ENCODE measurements at regions not wholly inside any gene's neighbourhood (a gene's known extent, or its start where the extent isn't known, plus 50 kb on each side); places are given as distances from the start of the nearest gene placed in this dataset.

GRCh38 chr15:35602836-35603235, 56.9 kb upstream of the DPH6 start:
- Histone ChIP-seq H2BK15ac (ENCODE audit: low read depth, low read length) (no peak overlapping the region), H3K9ac (ENCODE audit: extremely low read depth, insufficient read length, low read length) (no peak overlapping the region), H3K4ac (ENCODE audit: low read depth, low read length) (no peak overlapping the region), H2BK20ac (ENCODE audit: low read depth, low read length, poor library complexity, severe bottlenecking) (no peak overlapping the region), H3K14ac (ENCODE audit: insufficient read depth, low read length) (no peak overlapping the region), H3K23ac (ENCODE audit: insufficient read length, low read depth, low read length) (no peak overlapping the region), H3K23me2 (ENCODE audit: insufficient read length, low read depth, low read length, poor library complexity, severe bottlenecking) (no peaks in the 10 kb centered on the region), H3K4me1 (ENCODE audit: insufficient read depth, low read length) (no peaks in the 10 kb centered on the region), H3T11ph (ENCODE audit: low read length) (no peak overlapping the region), H4K5ac (ENCODE audit: insufficient read length, low read depth, low read length) (no peak overlapping the region), H3K79me1 (ENCODE audit: insufficient read depth, low read depth, low read length, poor library complexity, severe bottlenecking) (no peaks in the 10 kb centered on the region), H3K56ac (ENCODE audit: insufficient read length, low read depth, low read length) (no peak overlapping the region), H3K27ac (ENCODE audit: insufficient read length, low read depth, low read length) (no peak overlapping the region), H2BK12ac (ENCODE audit: insufficient read length, low read depth, low read length) (no peak overlapping the region), H4K8ac (replicated peaks; ENCODE audit: insufficient read length, low read depth, low read length) (no peak overlapping the region), H3K79me2 (ENCODE audit: insufficient read depth, low read length) (no peaks in the 10 kb centered on the region), H3K18ac (ENCODE audit: insufficient read length, low read depth, low read length) (no peak overlapping the region), H2AFZ (ENCODE audit: low read length) (no peak overlapping the region), H3K9me3 (ENCODE audit: control insufficient read depth, low read depth, low read length) (no peaks in the 10 kb centered on the region), H4K20me1 (ENCODE audit: control insufficient read depth, insufficient read depth, insufficient read length) (no peaks in the 10 kb centered on the region), H2BK120ac (ENCODE audit: low read depth, low read length, poor library complexity, severe bottlenecking) (no peak overlapping the region), H2AK5ac (ENCODE audit: insufficient read length, low read length) (no peak overlapping the region), H3K27me3 (ENCODE audit: insufficient read depth, low read length) (no peaks in the 10 kb centered on the region), H3K4me2 (ENCODE audit: insufficient read depth, insufficient read length, low read length) (no peak overlapping the region), H2BK5ac (ENCODE audit: insufficient read length, low read length) (no peak overlapping the region), H4K91ac (ENCODE audit: insufficient read length, low read depth, low read length) (no peak overlapping the region)
- no peaks in the 10 kb centered on the region for H3K27me3 Mint-ChIP-seq (ENCODE audit: low read depth)
- no peak overlapping the region for H3K27ac Mint-ChIP-seq
- H3K4me1 Mint-ChIP-seq = no peaks in the 10 kb centered on the region; a peak in 1 of 4 replicates
- H3K9me3 Mint-ChIP-seq = no peaks in the 10 kb centered on the region
- no peak for DNase-seq
- TF ChIP-seq, protein P1, sequence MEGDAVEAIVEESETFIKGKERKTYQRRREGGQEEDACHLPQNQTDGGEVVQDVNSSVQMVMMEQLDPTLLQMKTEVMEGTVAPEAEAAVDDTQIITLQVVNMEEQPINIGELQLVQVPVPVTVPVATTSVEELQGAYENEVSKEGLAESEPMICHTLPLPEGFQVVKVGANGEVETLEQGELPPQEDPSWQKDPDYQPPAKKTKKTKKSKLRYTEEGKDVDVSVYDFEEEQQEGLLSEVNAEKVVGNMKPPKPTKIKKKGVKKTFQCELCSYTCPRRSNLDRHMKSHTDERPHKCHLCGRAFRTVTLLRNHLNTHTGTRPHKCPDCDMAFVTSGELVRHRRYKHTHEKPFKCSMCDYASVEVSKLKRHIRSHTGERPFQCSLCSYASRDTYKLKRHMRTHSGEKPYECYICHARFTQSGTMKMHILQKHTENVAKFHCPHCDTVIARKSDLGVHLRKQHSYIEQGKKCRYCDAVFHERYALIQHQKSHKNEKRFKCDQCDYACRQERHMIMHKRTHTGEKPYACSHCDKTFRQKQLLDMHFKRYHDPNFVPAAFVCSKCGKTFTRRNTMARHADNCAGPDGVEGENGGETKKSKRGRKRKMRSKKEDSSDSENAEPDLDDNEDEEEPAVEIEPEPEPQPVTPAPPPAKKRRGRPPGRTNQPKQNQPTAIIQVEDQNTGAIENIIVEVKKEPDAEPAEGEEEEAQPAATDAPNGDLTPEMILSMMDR (conservative IDR thresholded peaks at IDR 0.05) = no peak
- no peak overlapping the region for H3K4me3 Mint-ChIP-seq
- WGBS (ENCODE audit: extremely low coverage, insufficient read length, low lambda C conversion rate) = no CpG with 5 or more reads among the region's 3 CpGs
- H3K36me3 Mint-ChIP-seq (ENCODE audit: insufficient read depth in 1 of 3, low read depth in 3 of 3) = no peaks in the 10 kb centered on the region

All from H9 (cell line).